ENCODE measurements at regions not wholly inside any gene's neighbourhood (a gene's known extent, or its start where the extent isn't known, plus 50 kb on each side); places are given as distances from the start of the nearest gene placed in this dataset.
"Not testable (repeated sequence)": the region's sequence is repeated elsewhere in the genome, so short reads cannot be mapped to it uniquely, and the experiment has no call there.

- Histone ChIP-seq H4K20me1 (ENCODE audit: control insufficient read depth, insufficient read depth) (no peaks in the 10 kb centered on the region), H3K36me3 (ENCODE audit: control insufficient read depth in 2 of 2, insufficient read depth in 2 of 2, low read length in 1 of 2) (no peaks in the 10 kb centered on the region), H3K4me3 (no peak overlapping the region), H3K27ac (ENCODE audit: control insufficient read depth, insufficient read depth) (no peak overlapping the region), H3K27me3 (replicated peaks in 1 of 2; ENCODE audit: control insufficient read depth in 2 of 2, insufficient read depth in 2 of 2, low read length in 1 of 2) (peaks cover 0 to 3% of the 10 kb centered on the region in 2 experiments; a peak in 1 of 4 replicates), H3K79me2 (ENCODE audit: control insufficient read depth, insufficient read depth, low read length) (no peaks in the 10 kb centered on the region), H3K9ac (ENCODE audit: control insufficient read depth, insufficient read depth, low read length) (no peak overlapping the region), H3K9me3 (replicated peaks; ENCODE audit: control insufficient read depth, insufficient read depth, low read length) (no peaks in the 10 kb centered on the region), H3K4me1 (ENCODE audit: control insufficient read depth, insufficient read depth, low read length) (peaks cover 4% of the 10 kb centered on the region; the same call in 1 of the 2 replicates), H3K4me2 (ENCODE audit: control insufficient read depth, insufficient read depth) (no peak overlapping the region), H2AFZ (ENCODE audit: control insufficient read depth, low read depth, low read length) (no peak overlapping the region)
- BruUV-seq (replicated peaks) = no TSS peak
- ChIA-PET SMC1A (ENCODE audit: uncharacterized antibody, unreplicated experiment) (interaction anchor here (0.9 to 1.2 kb wide), 3 partner anchors 8 to 12 kb away, joined by 3 to 4 read pairs (median 3); no protein-coding TSS in a partner anchor), RAD21 (ENCODE audit: unreplicated experiment) (interaction anchor here (1.1 to 1.4 kb wide), 2 partner anchors 14 to 120 kb away, joined by 3 read pairs; no protein-coding TSS in a partner anchor), POLR2A (no interaction called here), CTCF (interaction anchor here (0.6 kb wide), 1 partner anchor 33 kb away, joined by 3 read pairs; no protein-coding TSS in a partner anchor)
- no peak for TF ChIP-seq TBL1XR1 (IDR thresholded peaks at IDR 0.05; ENCODE audit: low read depth, low read length)
- 27% methylated on average over 2 of the region's 2 CpGs for WGBS (ENCODE audit: insufficient coverage, insufficient replicate concordance, low lambda C conversion rate, missing lambda C conversion rate)
- in situ Hi-C loops (cut with MboI) (no loop called here), intact Hi-C loops (cut with micrococcal nuclease; ENCODE audit: unreplicated experiment) (no loop called here)
- ATAC-seq (no peak), FAIRE-seq (no peak), DNase-seq (ENCODE audit: low read depth, low spot score) (no peak)
Measured at GRCh38 chr4:26208237-26208994, 112.4 kb upstream of the RBPJ start.

- intact Hi-C loops (cut with micrococcal nuclease; ENCODE audit: unreplicated experiment); BruUV-seq (replicated peaks); RAD21 ChIA-PET (ENCODE audit: unreplicated experiment); POLR2A ChIA-PET; H3K79me2 ChIP-seq (ENCODE audit: control insufficient read depth, insufficient read depth, low read length); H3K4me1 ChIP-seq (ENCODE audit: control insufficient read depth, insufficient read depth, low read length); H3K36me3 ChIP-seq (ENCODE audit: control insufficient read depth in 2 of 2, insufficient read depth in 2 of 2, low read length in 1 of 2); H2AFZ ChIP-seq (ENCODE audit: control insufficient read depth, low read depth, low read length); H3K9me3 ChIP-seq (replicated peaks; ENCODE audit: control insufficient read depth, insufficient read depth, low read length); H3K4me2 ChIP-seq (ENCODE audit: control insufficient read depth, insufficient read depth); H3K4me3 ChIP-seq; in situ Hi-C loops (cut with MboI); FAIRE-seq; H3K27ac ChIP-seq (ENCODE audit: control insufficient read depth, insufficient read depth); H3K27me3 ChIP-seq (replicated peaks in 1 of 2; ENCODE audit: control insufficient read depth in 2 of 2, insufficient read depth in 2 of 2, low read length in 1 of 2); H4K20me1 ChIP-seq (ENCODE audit: control insufficient read depth, insufficient read depth); DNase-seq (ENCODE audit: low read depth, low spot score); H3K9ac ChIP-seq (ENCODE audit: control insufficient read depth, insufficient read depth, low read length); ATAC-seq; CTCF ChIA-PET: not testable (repeated sequence)
- WGBS (ENCODE audit: insufficient coverage, insufficient replicate concordance, low lambda C conversion rate, missing lambda C conversion rate) = no CpG with 5 or more reads among the region's 1 CpG
- SMC1A ChIA-PET (ENCODE audit: uncharacterized antibody, unreplicated experiment) = interaction anchor here (0.9 to 1.2 kb wide), 3 partner anchors 8 to 13 kb away, joined by 3 to 4 read pairs (median 3); no protein-coding TSS in a partner anchor
Measured at GRCh38 chr4:26209378-26209777, 111.4 kb upstream of the RBPJ start.
